ELR (cell line): ENCODE measurements at regions not wholly inside any gene's neighbourhood (a gene's known extent, or its start where the extent isn't known, plus 50 kb on each side); places are given as distances from the start of the nearest gene placed in this dataset.

Experiments
- DNase-seq: peaks from one replicate; pipeline ENCODE4 v3.0.0-alpha.2; 2015; ENCODE audit warnings: low read depth

GRCh38 chr1:102050556-102050955, 53.8 kb upstream of the OLFM3 start:
- DNase-seq, result no peak

GRCh38 chr1:102047724-102048123, 51.0 kb upstream of the OLFM3 start:
- DNase-seq, result no peak
